GM12865 (cell line): ENCODE measurements at regions not wholly inside any gene's neighbourhood (a gene's known extent, or its start where the extent isn't known, plus 50 kb on each side); places are given as distances from the start of the nearest gene placed in this dataset.

Experiments
- DNase-seq: peaks from one replicate; pipeline ENCODE4 v3.0.0; 2010; ENCODE audit warnings: low read depth
- H3K4me3 ChIP-seq: 2 replicates; pipeline ENCODE4 v1.5.1; 2011; ENCODE audit warnings: mild to moderate bottlenecking, low read depth, low read length, control low read depth
- CTCF ChIP-seq: IDR thresholded peaks from 2 replicates; pipeline ENCODE4 v1.5.1; 2011; ENCODE audit warnings: low read length, control low read depth, low read depth, inconsistent platforms; ENCODE audit not compliant: insufficient read depth; ENCODE audit errors: missing control alignments

DNA sequence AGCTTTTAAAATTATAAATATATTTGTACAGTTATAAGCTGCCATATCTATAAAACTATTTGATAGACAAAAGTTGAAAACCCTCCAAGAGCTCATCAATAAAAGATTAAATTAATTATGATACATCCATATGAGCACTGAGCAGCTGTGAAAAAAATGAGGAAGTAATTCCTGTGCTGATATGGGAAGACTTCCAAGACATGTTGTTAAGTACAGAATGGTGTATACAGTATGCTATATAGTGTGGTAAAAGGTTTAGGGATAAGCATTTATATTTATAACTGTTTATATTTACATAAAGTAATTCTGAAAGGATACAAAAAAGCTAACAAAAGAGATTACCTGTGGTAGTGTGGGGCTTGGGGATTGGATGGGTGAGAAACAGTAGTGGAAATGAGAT is 92.8 kb upstream of the BMP2K start:
- no peak for DNase-seq
- TF ChIP-seq CTCF: no peak

GRCh38 chr4:78684325-78685079 is 91.6 kb upstream of the BMP2K start:
- DNase-seq: no peak
- no peak for TF ChIP-seq CTCF

More for the DNA sequence above, 92.8 kb upstream of the BMP2K start:
- H3K4me3 ChIP-seq: no peak overlapping the region

DNA sequence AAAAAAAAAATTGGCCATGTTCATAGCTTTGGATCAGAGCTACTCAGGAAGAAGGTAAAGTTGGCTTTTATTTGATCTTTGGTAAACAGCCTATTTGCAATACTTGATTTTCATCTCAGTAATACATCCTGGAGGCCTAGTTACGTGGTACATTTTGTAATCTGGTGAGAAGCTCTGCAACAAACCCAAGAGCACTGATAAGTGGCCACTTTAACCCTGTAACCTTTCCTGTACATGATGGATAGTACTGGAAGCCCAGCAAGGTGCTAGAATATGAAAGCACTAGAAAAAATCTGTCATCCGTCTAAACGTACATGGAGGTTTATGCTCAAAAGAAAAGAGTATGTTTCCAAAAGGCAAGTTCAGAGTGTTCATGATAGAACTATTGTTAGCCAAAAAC is 88.3 kb upstream of the BMP2K start:
- TF ChIP-seq CTCF: no peak

More at GRCh38 chr4:78684325-78685079, 91.6 kb upstream of the BMP2K start:
- H3K4me3 ChIP-seq: no peak overlapping the region

DNA sequence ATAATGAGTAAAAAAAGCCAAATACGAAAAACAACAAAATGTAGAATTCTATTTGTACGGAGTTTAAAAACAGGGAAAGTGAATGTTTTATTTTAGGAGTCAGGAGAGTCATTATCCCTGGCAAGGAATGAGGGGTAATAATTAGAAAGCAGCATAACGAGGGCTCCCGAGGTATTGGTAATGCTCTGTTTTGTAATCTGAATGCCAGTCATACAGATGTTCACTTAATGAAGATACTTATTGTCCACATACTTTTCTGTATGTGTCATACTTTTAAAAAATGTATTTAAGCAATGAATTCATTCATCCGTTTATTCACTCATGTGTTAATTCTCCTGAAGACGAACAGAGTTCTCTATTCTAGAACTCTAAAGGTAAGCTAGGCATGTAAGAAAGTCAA is 87.8 kb upstream of the BMP2K start:
- TF ChIP-seq CTCF: no peak
- no peak for DNase-seq
- H3K4me3 ChIP-seq: no peak overlapping the region

More for the DNA sequence above, 88.3 kb upstream of the BMP2K start:
- no peak overlapping the region for H3K4me3 ChIP-seq
- DNase-seq: no peak

DNA sequence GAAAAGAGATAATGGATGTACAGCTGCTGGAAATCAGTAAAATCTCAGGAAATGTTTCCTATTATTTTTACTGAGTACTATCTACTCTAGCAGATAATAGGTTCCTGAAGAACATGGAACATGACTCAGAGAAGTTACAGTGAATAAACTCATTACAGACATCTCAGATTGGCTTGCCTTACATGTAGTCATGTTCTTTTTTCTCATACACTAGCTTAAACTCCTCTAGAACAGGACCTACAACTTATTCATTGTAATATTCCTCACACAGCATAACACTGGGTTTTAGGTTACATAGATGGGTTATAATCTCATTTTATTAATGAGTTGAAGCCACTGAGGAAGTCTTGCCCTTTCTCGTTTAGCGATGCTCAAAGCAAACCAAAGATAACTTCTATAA is 86.9 kb upstream of the BMP2K start:
- no peak overlapping the region for H3K4me3 ChIP-seq
- TF ChIP-seq CTCF: no peak
- DNase-seq: no peak

- no peak for TF ChIP-seq CTCF
These were observed 86.3 kb upstream of the BMP2K start for GRCh38 chr4:78689700-78690323.

More at GRCh38 chr4:78689700-78690323, 86.3 kb upstream of the BMP2K start:
- H3K4me3 ChIP-seq: no peak overlapping the region
- no peak for DNase-seq
